ENCODE measurements at regions not wholly inside any gene's neighbourhood (a gene's known extent, or its start where the extent isn't known, plus 50 kb on each side); places are given as distances from the start of the nearest gene placed in this dataset.
"Not testable (repeated sequence)": the region's sequence is repeated elsewhere in the genome, so short reads cannot be mapped to it uniquely, and the experiment has no call there.

DNA sequence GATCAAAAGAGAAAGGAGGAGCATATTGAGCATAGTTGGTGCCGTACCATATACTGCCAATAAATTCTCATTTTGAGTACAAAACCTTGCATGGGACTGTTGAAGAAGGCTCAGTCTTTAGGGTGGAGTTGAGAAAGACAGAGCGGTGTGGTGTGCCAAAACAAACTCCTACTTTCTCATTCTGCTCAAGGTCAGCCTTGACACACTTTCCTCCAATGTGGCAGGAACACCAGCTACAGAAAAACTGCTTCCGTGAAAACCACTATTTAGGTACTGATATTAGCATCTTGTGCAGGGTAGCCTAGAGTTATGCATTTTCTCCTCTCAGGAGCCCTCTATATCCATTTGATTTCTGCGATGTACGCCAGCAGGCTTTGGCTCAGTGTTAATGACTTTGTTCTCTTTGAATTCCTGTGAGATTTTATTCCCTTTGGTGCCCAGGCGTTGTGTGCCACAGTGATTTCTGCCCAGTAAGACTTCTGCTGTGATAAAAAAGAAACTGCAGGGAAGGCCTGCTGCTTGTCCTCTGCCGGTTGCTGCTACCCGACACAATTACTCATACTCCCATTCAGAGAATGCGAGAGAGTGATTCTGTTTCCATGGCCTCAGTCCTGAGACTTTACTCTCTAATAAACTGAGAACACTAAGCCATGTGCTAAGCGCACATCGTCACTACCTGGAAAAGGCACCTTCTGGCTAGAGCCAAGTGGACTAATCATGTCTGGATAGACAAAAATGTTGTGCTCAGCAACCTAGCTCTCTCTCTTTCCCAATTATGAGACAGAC lies 88.3 kb upstream of the MDM1 start:
- DNase-seq (ENCODE audit: extremely low read depth in 1 of 11, low read depth in 9 of 11, low spot score in 4 of 11): no peak

- no peak for DNase-seq (ENCODE audit: extremely low read depth in 1 of 11, low read depth in 9 of 11, low spot score in 4 of 11)
Observed at GRCh38 chr12:68422159-68422558, 90.0 kb upstream of the MDM1 start.

DNA sequence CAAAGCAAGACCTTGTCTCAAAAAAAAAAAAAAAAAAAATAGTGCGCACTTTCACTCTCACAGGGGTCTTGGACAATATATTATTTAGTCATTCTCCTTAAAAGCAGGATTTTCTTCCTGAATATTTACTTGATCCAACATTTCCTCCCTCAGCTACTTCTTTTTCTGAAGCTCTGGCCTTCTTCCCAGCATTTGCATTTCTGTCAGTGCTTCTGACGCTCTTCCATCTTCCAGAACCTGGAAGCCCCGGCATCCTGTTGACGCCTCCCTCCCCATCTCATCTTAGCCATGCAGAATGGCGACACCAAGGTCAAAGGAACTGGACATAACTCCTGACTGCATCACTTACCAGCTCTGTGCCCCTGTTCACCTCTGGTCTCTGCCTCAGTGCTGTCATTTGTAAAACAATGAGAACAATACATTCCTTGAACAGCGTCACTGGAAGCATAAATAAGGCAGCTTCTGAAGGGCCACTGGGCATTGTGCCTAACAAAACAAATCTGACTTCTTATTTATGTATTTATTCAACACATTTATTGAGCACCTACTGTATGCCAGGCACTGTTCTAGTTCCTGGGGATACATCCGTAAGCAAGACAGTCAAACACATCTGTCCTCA lies 90.9 kb upstream of the MDM1 start:
- peak in 1 of 11 donors; percentile 23 for DNase-seq (ENCODE audit: extremely low read depth in 1 of 11, low read depth in 9 of 11, low spot score in 4 of 11)

DNA sequence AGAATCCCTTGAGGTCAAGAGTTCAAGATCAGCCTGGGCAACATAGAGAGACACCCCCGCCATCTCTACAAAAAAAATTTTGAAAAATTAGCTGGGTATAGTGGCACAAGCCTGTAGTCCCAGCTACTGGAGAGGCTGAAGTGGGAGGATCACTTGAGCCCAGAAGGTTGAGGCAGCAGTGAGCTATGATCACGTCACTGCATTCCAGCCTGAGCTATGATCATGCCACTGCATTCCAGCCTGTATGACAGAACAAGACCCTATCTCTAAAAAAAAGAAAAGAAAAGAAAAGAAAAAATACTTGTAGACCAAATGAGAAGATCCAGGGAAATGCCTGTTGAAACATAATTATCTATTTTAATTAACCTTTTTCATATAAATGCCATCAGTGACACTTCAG lies 93.8 kb upstream of the MDM1 start:
- no peak for DNase-seq (ENCODE audit: extremely low read depth in 1 of 11, low read depth in 9 of 11, low spot score in 4 of 11)

GRCh38 chr12:68428211-68428610 lies 96.0 kb upstream of the MDM1 start:
- no peak for DNase-seq (ENCODE audit: extremely low read depth in 1 of 11, low read depth in 9 of 11, low spot score in 4 of 11)

- no peak for DNase-seq (ENCODE audit: extremely low read depth in 1 of 11, low read depth in 9 of 11, low spot score in 4 of 11)
Observed at GRCh38 chr12:68428724-68429501, 96.8 kb upstream of the MDM1 start.

GRCh38 chr12:68429696-68430095 lies 97.5 kb upstream of the MDM1 start:
- DNase-seq (ENCODE audit: extremely low read depth in 1 of 11, low read depth in 9 of 11, low spot score in 4 of 11): no peak

GRCh38 chr12:68431786-68432185 lies 99.6 kb upstream of the MDM1 start:
- DNase-seq (ENCODE audit: extremely low read depth in 1 of 11, low read depth in 9 of 11, low spot score in 4 of 11): no peak

DNA sequence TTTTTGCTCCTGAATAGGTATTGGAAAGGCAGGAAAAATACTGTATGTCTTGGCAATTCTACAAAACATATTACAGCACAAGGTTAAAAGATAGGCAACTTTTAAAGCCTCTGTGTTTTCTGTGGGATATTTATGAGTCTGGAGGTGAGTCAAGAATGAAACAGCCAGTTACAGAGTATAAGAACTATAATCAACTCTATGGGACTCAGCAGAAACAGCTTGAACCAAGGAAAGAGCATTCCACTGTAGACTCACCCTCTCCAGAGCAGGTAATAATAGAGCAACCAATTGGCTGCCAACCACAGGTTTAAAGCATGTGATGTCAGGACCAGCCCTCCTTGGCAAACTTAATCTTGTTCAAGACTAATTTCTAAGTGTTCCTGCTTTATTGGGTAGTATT lies 100.5 kb upstream of the MDM1 start:
- DNase-seq (ENCODE audit: extremely low read depth in 1 of 11, low read depth in 9 of 11, low spot score in 4 of 11): no peak

DNA sequence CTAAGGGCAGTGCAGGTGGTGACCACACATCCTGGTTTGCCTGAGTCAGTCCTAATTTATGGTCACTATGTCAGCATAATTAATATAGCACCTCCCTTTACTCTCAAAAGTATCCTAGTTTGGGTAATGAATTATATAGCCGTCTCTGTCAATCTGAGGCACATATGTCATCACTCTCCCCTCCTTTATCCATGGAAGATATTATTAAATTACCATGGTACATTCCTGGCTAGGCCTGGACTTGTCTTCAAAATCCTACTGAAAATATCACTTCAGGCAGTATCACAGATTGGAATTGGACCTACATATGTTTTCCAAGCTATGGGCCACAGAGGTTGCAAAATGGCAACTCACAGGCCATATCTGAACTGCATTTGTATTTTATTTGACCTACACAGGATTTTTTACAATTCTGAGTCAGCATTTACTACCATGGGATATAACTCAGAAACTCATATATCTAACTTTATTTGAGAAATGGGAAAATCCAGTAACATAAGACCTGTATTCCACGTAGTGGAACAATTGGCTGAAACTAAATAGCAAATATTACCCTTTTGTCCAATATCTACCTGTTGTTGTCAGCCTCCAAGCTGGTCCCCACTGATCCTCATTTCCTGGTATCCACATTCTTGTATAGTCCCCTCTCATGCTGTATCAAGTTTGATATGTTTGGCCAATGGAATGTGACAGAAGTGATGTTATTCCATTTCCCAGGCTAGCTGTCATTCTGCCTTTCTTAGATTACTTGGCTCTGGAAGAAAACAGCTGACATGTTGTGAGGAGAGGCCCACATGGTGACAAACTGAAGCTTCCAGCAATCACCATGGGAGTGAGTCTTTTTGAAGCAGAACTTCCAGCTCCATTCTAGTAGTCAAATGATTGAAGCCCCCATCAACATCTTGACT lies 102.5 kb upstream of the MDM1 start:
- DNase-seq (ENCODE audit: extremely low read depth in 1 of 11, low read depth in 9 of 11, low spot score in 4 of 11): no peak

DNA sequence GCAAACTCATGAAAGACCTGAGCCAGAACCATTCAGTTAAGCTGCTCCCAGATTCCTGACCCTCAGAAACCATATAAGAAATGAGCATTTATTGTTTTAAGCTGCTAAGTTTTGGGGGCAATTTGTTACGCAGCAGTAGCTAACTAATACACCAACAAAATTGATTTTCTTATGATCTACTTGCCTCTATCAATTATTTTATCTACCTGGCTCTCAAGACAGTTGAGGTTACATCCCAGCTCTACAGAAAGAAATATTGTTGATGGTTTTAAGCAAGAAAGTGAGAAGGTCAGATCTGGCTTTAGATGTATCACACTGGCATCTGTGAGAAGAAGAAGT lies 103.1 kb upstream of the MDM1 start:
- DNase-seq (ENCODE audit: extremely low read depth in 1 of 11, low read depth in 9 of 11, low spot score in 4 of 11): no peak

- DNase-seq (ENCODE audit: extremely low read depth in 1 of 11, low read depth in 9 of 11, low spot score in 4 of 11): no peak
Observed at GRCh38 chr12:68435816-68436215, 103.7 kb upstream of the MDM1 start.

DNA sequence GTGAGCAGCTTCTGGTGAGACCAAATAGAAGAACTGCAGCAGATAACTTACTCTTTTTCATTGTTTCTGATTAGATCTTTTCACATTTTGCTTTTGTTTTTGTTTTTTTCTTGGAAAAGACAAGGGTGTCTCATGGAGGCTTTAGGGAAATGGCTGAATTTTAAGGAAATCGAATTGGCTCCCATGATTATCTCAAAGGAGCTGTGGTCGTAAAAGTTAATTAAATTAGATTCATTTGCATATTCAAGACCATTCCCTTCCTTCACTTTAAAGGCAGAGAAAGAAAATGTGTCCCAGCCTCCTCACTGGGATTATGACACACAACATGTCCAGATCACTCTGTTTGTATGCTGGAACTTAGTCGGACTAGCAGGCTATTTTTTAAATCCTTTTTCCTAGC lies 106.4 kb upstream of the MDM1 start:
- no peak for DNase-seq (ENCODE audit: extremely low read depth in 1 of 11, low read depth in 9 of 11, low spot score in 4 of 11)

DNA sequence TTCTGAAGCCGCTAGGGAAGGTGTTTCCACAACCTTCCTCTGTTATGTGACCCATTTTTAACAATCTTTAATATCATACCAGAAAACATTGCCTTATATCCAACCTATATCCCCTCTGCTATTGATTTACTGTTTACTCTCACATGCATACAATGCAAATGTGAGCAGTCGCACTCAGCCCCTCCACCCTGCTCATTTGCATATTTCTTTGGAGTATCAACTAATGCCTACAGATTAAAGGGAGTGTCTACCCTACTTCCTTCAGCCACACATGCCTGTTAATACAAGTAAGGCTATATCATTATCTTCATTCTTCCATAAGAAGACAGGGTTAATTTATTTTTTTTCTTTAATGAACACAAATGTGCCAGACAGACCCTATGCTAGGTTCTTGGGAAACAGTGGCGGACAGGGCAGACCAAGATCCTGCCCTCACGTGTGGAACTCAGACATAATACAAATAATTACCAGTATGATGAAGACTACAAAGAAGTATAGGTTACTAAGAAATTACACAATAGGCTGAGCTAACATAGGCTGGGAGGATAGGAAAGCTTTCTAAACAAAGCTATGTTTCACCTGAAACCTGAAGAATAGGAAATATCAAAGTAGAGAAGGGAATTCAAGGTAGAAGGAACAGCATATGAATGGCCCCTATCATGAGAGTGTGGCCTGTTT lies 107.3 kb upstream of the MDM1 start:
- no peak for DNase-seq (ENCODE audit: extremely low read depth in 1 of 11, low read depth in 9 of 11, low spot score in 4 of 11)

- no peak for DNase-seq (ENCODE audit: extremely low read depth in 1 of 11, low read depth in 9 of 11, low spot score in 4 of 11)
Observed at GRCh38 chr12:68440068-68440581, 108.0 kb upstream of the MDM1 start.

DNA sequence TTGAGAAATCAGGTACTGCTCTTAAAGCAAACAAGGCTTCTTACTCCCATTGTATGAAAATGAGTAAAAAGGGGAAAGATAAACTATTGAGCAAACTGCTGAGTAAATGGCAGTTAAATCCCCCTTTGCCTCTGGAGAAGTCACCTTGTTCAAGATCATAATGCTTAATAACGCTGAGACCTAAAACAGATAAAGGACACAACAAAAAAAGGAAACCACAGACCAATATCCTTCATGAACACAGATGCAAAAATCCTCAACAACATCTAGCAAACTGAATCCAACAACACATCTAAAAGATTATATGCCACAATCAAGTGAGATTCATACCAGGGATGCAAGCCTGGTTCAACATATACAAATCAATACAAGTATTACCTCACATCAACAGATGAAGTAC lies 109.0 kb upstream of the MDM1 start:
- DNase-seq (ENCODE audit: extremely low read depth in 1 of 11, low read depth in 9 of 11, low spot score in 4 of 11): no peak

DNA sequence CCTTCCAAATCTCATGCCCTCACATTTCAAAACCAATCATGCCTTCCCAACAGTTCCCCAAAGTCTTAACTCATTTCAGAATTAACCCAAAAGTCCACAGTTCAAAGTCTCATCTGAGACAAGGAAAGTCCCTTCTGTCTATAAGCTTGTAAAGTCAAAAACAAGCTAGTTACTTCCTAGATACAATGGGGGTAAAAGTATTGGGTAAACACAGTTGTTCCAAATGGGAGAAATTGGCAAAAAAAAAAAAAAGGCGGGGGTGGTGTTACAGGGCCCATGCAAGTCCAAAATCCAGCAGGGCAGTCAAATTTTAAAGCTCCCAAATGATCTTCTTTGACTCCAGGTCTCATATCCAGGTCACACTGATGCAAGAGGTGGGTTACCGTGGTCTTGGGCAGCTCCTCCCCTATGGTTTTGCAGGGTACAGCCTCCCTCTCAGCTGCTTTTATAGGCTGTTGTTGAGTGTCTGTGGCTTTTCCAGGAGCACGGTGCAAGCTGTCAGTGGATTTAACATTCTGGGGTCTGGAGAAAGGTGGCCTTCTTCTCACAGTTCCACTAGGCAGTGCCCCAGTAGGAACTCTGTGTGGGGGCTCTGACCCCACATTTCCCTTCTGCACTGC lies 110.3 kb upstream of the MDM1 start:
- DNase-seq (ENCODE audit: extremely low read depth in 1 of 11, low read depth in 9 of 11, low spot score in 4 of 11): not testable (repeated sequence)

DNA sequence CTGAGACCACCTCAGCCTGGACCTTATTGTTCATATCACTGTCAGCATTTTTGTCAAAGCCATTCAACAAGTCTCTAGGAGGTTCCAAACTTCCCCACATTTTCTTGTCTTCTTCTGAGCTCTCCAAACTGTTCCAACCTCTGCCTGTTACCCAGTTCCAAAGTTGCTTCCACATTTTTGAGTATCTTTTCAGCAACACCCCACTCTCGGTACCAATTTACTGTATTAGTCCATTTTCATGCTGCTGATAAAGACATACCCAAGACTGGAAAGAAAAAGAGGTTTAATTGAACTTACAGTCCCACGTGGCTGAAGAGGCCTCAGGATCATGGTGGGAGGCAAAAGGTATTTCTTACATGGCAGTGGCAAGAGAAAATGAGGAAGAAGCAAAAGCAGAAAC lies 111.5 kb upstream of the MDM1 start:
- not testable (repeated sequence) for DNase-seq (ENCODE audit: extremely low read depth in 1 of 11, low read depth in 9 of 11, low spot score in 4 of 11)

All from renal cortex interstitium (tissue), 11 donors.